ENCODE measurements at regions not wholly inside any gene's neighbourhood (a gene's known extent, or its start where the extent isn't known, plus 50 kb on each side); places are given as distances from the start of the nearest gene placed in this dataset.

DNA sequence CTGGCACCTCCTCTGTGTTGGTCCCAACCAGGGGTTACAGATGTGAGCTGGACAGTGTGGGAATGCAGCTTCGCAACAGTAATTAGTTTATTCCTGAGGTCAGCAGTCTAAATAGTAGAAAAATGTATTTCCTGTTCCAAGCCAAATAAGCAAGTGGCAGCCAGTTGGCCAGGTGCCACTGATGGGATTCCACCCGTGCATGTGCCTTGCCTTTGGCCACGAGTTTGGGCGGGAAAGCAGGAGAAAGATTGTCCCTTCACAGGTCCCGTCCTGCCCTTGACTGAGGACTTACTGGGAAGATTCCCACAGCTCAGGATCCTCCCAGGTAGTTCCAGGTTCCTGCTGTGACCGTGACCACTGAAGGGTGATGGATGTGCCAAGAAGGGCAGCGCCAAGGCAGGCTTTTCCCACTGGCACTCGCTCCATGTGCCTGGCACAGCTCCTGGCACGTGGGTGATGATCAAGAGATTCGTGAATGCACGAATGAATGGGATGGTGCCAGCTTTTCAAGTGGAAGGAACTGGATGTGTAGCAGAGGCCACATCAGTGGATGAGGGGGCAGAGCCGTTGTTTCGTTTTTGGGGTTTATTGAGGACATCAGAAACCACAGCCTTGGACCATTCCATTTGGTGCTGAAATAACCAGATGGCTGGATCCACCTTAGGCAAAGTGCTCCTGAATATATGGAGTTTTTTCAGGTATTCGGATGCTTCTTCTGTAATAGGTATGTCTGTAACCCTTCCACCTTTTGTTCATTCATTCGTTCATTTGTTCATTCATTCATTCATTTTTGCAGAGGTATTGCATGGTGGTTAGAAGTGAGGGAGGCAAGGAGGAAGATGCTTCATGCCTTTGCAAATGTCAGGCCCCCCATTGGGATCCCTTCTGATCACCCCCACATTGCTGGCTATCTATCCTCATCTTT lies 62.4 kb upstream of the WNT4 start:
- Histone ChIP-seq H3K4me2 (ENCODE audit: low read depth, low read length) (no peak overlapping the region), H3K4me3 (replicated peaks in 1 of 3; ENCODE audit: insufficient read depth in 1 of 3, low read depth in 2 of 3, low read length in 3 of 3) (no peak overlapping the region), H3K27ac (ENCODE audit: extremely low read length, insufficient read depth, low read length) (no peak overlapping the region), H3K79me2 (ENCODE audit: insufficient read depth, low read length) (no peaks in the 10 kb centered on the region), H3K36me3 (replicated peaks in 1 of 2; ENCODE audit: control insufficient read depth in 1 of 2, insufficient read depth in 2 of 2, low read length in 2 of 2) (no peaks in the 10 kb centered on the region), H4K20me1 (ENCODE audit: insufficient read depth, low read length) (no peaks in the 10 kb centered on the region), H3K9ac (ENCODE audit: insufficient read depth, low read depth, low read length) (no peak overlapping the region), H3K9me3 (ENCODE audit: low read length) (no peaks in the 10 kb centered on the region), H2AFZ (ENCODE audit: low read length) (no peak overlapping the region), H3K4me1 (ENCODE audit: insufficient read depth, low read length) (no peaks in the 10 kb centered on the region), H3K27me3 (ENCODE audit: control insufficient read depth in 1 of 2, insufficient read depth in 2 of 2, low read length in 2 of 2) (peaks cover 14 to 56% of the 10 kb centered on the region in 2 experiments; a peak in 3 of 5 replicates)
- ATAC-seq, result no peak
- CTCF ChIA-PET (ENCODE audit: low intra/inter-chr PET ratio, low total read pairs), result no interaction called here
- 14% methylated on average over 15 of the region's 15 CpGs for WGBS (ENCODE audit: low lambda C conversion rate)
- POLR2A ChIA-PET, result no interaction called here
- BruUV-seq (replicated peaks), result no TSS peak
- in situ Hi-C loops (cut with HindIII; ENCODE audit: extremely low pct_ligation_motif_present, low pct_unique_long_range_greater_than_20kb), result no loop called here
- intact Hi-C loops (cut with micrococcal nuclease; ENCODE audit: unreplicated experiment), result no loop called here
- DNase-seq (ENCODE audit: low spot score), result no peak
- FAIRE-seq, result no peak
- TF ChIP-seq, protein P1, sequence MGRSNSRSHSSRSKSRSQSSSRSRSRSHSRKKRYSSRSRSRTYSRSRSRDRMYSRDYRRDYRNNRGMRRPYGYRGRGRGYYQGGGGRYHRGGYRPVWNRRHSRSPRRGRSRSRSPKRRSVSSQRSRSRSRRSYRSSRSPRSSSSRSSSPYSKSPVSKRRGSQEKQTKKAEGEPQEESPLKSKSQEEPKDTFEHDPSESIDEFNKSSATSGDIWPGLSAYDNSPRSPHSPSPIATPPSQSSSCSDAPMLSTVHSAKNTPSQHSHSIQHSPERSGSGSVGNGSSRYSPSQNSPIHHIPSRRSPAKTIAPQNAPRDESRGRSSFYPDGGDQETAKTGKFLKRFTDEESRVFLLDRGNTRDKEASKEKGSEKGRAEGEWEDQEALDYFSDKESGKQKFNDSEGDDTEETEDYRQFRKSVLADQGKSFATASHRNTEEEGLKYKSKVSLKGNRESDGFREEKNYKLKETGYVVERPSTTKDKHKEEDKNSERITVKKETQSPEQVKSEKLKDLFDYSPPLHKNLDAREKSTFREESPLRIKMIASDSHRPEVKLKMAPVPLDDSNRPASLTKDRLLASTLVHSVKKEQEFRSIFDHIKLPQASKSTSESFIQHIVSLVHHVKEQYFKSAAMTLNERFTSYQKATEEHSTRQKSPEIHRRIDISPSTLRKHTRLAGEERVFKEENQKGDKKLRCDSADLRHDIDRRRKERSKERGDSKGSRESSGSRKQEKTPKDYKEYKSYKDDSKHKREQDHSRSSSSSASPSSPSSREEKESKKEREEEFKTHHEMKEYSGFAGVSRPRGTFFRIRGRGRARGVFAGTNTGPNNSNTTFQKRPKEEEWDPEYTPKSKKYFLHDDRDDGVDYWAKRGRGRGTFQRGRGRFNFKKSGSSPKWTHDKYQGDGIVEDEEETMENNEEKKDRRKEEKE (IDR thresholded peaks at IDR 0.05), result no peak
- TF ChIP-seq, protein P2, sequence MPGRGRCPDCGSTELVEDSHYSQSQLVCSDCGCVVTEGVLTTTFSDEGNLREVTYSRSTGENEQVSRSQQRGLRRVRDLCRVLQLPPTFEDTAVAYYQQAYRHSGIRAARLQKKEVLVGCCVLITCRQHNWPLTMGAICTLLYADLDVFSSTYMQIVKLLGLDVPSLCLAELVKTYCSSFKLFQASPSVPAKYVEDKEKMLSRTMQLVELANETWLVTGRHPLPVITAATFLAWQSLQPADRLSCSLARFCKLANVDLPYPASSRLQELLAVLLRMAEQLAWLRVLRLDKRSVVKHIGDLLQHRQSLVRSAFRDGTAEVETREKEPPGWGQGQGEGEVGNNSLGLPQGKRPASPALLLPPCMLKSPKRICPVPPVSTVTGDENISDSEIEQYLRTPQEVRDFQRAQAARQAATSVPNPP (CRISPR knock-in tag; IDR thresholded peaks at IDR 0.05), result no peak
- TF ChIP-seq, protein P3, sequence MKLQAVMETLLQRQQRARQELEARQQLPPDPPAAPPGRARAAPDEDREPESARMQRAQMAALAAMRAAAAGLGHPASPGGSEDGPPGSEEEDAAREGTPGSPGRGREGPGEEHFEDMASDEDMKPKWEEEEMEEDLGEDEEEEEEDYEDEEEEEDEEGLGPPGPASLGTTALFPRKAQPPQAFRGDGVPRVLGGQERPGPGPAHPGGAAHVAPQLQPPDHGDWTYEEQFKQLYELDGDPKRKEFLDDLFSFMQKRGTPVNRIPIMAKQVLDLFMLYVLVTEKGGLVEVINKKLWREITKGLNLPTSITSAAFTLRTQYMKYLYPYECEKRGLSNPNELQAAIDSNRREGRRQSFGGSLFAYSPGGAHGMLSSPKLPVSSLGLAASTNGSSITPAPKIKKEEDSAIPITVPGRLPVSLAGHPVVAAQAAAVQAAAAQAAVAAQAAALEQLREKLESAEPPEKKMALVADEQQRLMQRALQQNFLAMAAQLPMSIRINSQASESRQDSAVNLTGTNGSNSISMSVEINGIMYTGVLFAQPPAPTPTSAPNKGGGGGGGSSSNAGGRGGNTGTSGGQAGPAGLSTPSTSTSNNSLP (IDR thresholded peaks at IDR 0.05; ENCODE audit: low read depth, low read length), result no peak
- TF ChIP-seq NR2F6 (IDR thresholded peaks at IDR 0.05) (no peak), NR2F6 (CRISPR knock-in tag; IDR thresholded peaks at IDR 0.05) (no peak), POLR2G (IDR thresholded peaks at IDR 0.05; ENCODE audit: low read depth, low read length) (no peak), ZNF124 (CRISPR knock-in tag; IDR thresholded peaks at IDR 0.05) (no peak), NBN (conservative IDR thresholded peaks at IDR 0.05) (no peak), ZNF44 (CRISPR knock-in tag; IDR thresholded peaks at IDR 0.05) (no peak), MED1 (CRISPR knock-in tag; IDR thresholded peaks at IDR 0.05) (no peak), SOX13 (IDR thresholded peaks at IDR 0.05) (no peak), SOX13 (CRISPR knock-in tag; conservative IDR thresholded peaks at IDR 0.05 in 1 of 2, IDR thresholded peaks at IDR 0.05 in 1 of 2) (no peak)
- TF ChIP-seq, protein P4, sequence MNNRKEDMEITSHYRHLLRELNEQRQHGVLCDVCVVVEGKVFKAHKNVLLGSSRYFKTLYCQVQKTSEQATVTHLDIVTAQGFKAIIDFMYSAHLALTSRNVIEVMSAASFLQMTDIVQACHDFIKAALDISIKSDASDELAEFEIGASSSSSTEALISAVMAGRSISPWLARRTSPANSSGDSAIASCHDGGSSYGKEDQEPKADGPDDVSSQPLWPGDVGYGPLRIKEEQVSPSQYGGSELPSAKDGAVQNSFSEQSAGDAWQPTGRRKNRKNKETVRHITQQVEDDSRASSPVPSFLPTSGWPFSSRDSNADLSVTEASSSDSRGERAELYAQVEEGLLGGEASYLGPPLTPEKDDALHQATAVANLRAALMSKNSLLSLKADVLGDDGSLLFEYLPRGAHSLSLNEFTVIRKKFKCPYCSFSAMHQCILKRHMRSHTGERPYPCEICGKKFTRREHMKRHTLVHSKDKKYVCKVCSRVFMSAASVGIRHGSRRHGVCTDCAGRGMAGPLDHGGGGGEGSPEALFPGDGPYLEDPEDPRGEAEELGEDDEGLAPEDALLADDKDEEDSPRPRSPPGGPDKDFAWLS (CRISPR knock-in tag; IDR thresholded peaks at IDR 0.05; ENCODE audit: borderline replicate concordance), result no peak
- TF ChIP-seq, protein P5, sequence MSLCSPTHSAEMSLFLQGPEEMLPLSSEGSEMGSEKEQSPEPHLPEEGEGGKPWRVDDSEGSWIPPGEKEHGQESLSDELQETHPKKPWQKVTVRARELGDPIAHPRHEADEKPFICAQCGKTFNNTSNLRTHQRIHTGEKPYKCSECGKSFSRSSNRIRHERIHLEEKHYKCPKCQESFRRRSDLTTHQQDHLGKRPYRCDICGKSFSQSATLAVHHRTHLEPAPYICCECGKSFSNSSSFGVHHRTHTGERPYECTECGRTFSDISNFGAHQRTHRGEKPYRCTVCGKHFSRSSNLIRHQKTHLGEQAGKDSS (CRISPR knock-in tag; IDR thresholded peaks at IDR 0.05; ENCODE audit: borderline replicate concordance, low read depth), result no peak

All from HepG2 (cell line).